ENCODE measurements at regions not wholly inside any gene's neighbourhood (a gene's known extent, or its start where the extent isn't known, plus 50 kb on each side); places are given as distances from the start of the nearest gene placed in this dataset.

DNA sequence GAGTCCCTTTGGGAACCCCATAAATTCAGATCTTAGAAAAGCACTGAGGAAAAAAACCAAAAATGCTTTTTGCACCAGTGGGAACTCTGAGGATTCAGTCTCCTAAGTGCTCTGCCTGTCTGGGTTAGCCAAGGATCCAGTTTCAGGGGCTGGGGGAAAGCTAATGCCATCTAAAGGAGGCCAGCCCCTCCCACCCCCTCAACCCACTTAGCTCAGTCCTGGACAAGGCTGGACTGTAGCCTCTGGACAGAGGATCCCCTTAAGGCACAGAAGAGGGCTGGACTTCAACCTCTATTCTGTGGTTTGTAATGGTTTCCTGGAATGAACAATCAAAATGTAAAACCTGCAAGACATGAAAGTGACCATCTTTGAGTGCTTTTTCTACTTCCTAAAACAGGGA, 356.1 kb upstream of the ZFHX3 start:
- H3K4me1 ChIP-seq (ENCODE audit: low read length), result no peaks in the 10 kb centered on the region
- 0 out of 2 replicates have a peak, but pooled peaks cover 3% of the 10 kb centered on the region for H3K27me3 ChIP-seq (ENCODE audit: low read depth, low read length)
- no peak overlapping the region for H3K9ac ChIP-seq (ENCODE audit: low read length)
- no peak overlapping the region for H3K4me2 ChIP-seq (ENCODE audit: low read length)
- no peaks in the 10 kb centered on the region for H3K9me3 ChIP-seq (ENCODE audit: insufficient read depth, low read length)
- TF ChIP-seq EZH2phosphoT487 (IDR thresholded peaks at IDR 0.05; ENCODE audit: low read depth), result no peak
- TF ChIP-seq, protein P1, sequence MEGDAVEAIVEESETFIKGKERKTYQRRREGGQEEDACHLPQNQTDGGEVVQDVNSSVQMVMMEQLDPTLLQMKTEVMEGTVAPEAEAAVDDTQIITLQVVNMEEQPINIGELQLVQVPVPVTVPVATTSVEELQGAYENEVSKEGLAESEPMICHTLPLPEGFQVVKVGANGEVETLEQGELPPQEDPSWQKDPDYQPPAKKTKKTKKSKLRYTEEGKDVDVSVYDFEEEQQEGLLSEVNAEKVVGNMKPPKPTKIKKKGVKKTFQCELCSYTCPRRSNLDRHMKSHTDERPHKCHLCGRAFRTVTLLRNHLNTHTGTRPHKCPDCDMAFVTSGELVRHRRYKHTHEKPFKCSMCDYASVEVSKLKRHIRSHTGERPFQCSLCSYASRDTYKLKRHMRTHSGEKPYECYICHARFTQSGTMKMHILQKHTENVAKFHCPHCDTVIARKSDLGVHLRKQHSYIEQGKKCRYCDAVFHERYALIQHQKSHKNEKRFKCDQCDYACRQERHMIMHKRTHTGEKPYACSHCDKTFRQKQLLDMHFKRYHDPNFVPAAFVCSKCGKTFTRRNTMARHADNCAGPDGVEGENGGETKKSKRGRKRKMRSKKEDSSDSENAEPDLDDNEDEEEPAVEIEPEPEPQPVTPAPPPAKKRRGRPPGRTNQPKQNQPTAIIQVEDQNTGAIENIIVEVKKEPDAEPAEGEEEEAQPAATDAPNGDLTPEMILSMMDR (IDR thresholded peaks at IDR 0.05; ENCODE audit: low read depth, low read length), result no peak
- H3K27ac ChIP-seq (ENCODE audit: low read length), result no peak overlapping the region
- no peak overlapping the region for H2AFZ ChIP-seq (ENCODE audit: low read depth, low read length)
- no peaks in the 10 kb centered on the region for H3K36me3 ChIP-seq (replicated peaks; ENCODE audit: low read depth, low read length)
- H4K20me1 ChIP-seq (ENCODE audit: insufficient read depth, low read length), result no peaks in the 10 kb centered on the region
- no peak overlapping the region for H3K4me3 ChIP-seq (ENCODE audit: low read length)
- no peaks in the 10 kb centered on the region for H3K79me2 ChIP-seq (ENCODE audit: low read length)

DNA sequence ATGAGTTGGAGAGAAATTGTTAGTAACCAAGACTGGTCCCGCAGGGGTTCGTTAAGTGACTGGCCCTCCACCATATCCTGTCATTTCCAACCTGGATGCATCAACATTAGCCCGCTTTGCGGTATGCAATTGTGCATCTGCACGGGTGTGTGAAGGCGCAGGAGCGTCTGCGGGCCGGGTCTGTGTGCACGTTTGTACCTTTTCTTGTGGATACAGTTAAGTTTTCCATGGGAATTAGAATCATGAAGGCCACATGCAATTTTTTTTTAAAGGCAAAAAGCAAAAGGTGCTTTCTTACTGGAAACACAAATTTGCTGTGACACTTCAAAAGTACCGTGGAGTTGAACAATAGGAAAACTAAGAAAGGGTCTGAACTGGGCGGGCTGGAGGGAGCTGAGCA, 355.4 kb upstream of the ZFHX3 start:
- Histone ChIP-seq H2AFZ (ENCODE audit: low read depth, low read length) (no peak overlapping the region), H3K79me2 (ENCODE audit: low read length) (no peaks in the 10 kb centered on the region), H3K9ac (ENCODE audit: low read length) (no peak overlapping the region), H3K27ac (ENCODE audit: low read length) (no peak overlapping the region), H4K20me1 (ENCODE audit: insufficient read depth, low read length) (no peaks in the 10 kb centered on the region), H3K4me2 (ENCODE audit: low read length) (no peak overlapping the region), H3K4me3 (ENCODE audit: low read length) (no peak overlapping the region), H3K9me3 (ENCODE audit: insufficient read depth, low read length) (no peaks in the 10 kb centered on the region), H3K27me3 (ENCODE audit: low read depth, low read length) (0 out of 2 replicates have a peak, but pooled peaks cover 3% of the 10 kb centered on the region), H3K36me3 (replicated peaks; ENCODE audit: low read depth, low read length) (no peaks in the 10 kb centered on the region), H3K4me1 (ENCODE audit: low read length) (no peaks in the 10 kb centered on the region)
- TF ChIP-seq, protein P1 (IDR thresholded peaks at IDR 0.05; ENCODE audit: low read depth, low read length), result no peak
- TF ChIP-seq EZH2phosphoT487 (IDR thresholded peaks at IDR 0.05; ENCODE audit: low read depth), result no peak

DNA sequence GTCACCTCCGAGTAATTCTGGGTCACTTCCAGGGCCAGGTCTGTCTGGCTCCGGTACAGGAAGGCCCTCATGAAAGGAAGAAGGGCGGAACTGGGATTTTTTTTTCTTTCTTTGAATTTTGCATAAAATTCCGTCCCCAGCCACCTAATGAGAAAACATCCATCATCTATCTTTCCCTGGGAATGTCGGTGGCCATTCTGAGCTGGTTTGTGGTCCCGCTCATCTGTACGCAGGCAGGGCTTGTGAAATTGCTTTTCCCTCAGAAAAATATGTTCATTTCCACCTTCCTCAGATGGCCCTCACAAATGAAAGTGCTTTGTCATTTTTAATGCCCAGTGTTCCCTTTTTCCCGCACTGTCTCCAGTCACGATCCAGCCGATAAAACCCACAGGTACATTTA, 353.0 kb upstream of the ZFHX3 start:
- no peak for TF ChIP-seq EZH2phosphoT487 (IDR thresholded peaks at IDR 0.05; ENCODE audit: low read depth)
- TF ChIP-seq, protein P1 (IDR thresholded peaks at IDR 0.05; ENCODE audit: low read depth, low read length), result no peak
- Histone ChIP-seq H3K4me3 (ENCODE audit: low read length) (no peak overlapping the region), H3K4me2 (ENCODE audit: low read length) (no peak overlapping the region), H3K9me3 (ENCODE audit: insufficient read depth, low read length) (no peaks in the 10 kb centered on the region), H3K36me3 (replicated peaks; ENCODE audit: low read depth, low read length) (no peaks in the 10 kb centered on the region), H3K27ac (ENCODE audit: low read length) (no peak overlapping the region), H3K4me1 (ENCODE audit: low read length) (no peaks in the 10 kb centered on the region), H3K27me3 (ENCODE audit: low read depth, low read length) (0 out of 2 replicates have a peak, but pooled peaks cover 3% of the 10 kb centered on the region), H3K9ac (ENCODE audit: low read length) (no peak overlapping the region), H2AFZ (ENCODE audit: low read depth, low read length) (no peak overlapping the region), H4K20me1 (ENCODE audit: insufficient read depth, low read length) (no peaks in the 10 kb centered on the region), H3K79me2 (ENCODE audit: low read length) (no peaks in the 10 kb centered on the region)

DNA sequence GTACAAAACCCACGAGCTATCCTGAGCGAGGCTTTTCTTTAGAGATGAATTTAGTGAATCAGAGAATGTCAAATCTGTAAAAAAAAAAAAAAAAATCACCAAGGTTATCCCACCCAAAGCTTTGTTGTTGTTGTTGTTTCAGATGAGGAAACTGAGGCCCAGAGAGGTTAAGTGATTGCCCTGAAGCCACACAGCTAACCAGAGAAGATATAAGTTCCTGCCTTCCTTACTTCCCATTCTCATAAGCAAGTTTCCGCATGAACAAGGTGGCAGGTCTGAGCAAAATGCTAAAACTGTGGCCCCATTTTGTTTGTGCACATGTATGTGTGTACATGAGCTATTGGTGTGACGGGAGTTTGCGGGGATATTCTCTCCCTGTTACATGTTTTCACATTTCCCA, 352.1 kb upstream of the ZFHX3 start:
- Histone ChIP-seq H2AFZ (ENCODE audit: low read depth, low read length) (no peak overlapping the region), H3K36me3 (replicated peaks; ENCODE audit: low read depth, low read length) (no peaks in the 10 kb centered on the region), H3K9ac (ENCODE audit: low read length) (no peak overlapping the region), H3K27me3 (ENCODE audit: low read depth, low read length) (0 out of 2 replicates have a peak, but pooled peaks cover 2% of the 10 kb centered on the region), H3K4me3 (ENCODE audit: low read length) (no peak overlapping the region), H3K79me2 (ENCODE audit: low read length) (no peaks in the 10 kb centered on the region), H3K4me2 (ENCODE audit: low read length) (no peak overlapping the region), H4K20me1 (ENCODE audit: insufficient read depth, low read length) (no peaks in the 10 kb centered on the region), H3K4me1 (ENCODE audit: low read length) (no peaks in the 10 kb centered on the region), H3K9me3 (ENCODE audit: insufficient read depth, low read length) (no peaks in the 10 kb centered on the region), H3K27ac (ENCODE audit: low read length) (no peak overlapping the region)
- TF ChIP-seq, protein P1 (IDR thresholded peaks at IDR 0.05; ENCODE audit: low read depth, low read length), result no peak
- TF ChIP-seq EZH2phosphoT487 (IDR thresholded peaks at IDR 0.05; ENCODE audit: low read depth), result no peak
